ENCODE measurements at regions not wholly inside any gene's neighbourhood (a gene's known extent, or its start where the extent isn't known, plus 50 kb on each side); places are given as distances from the start of the nearest gene placed in this dataset.

- DNase-seq = no peak
Observed at GRCh38 chr6:134117409-134117808, 65.0 kb upstream of the SLC2A12 start.

- no peak for DNase-seq
Observed at GRCh38 chr6:134115715-134116074, 63.3 kb upstream of the SLC2A12 start.

- DNase-seq = no peak
Observed at GRCh38 chr6:134114918-134115714, 62.7 kb upstream of the SLC2A12 start.

- no peak for DNase-seq
Observed at GRCh38 chr6:134114489-134114888, 62.1 kb upstream of the SLC2A12 start.

GRCh38 chr6:134111726-134112125, 59.3 kb upstream of the SLC2A12 start:
- no peak for DNase-seq

- peak; percentile 71 for DNase-seq
Observed at GRCh38 chr6:134111062-134111677, 58.7 kb upstream of the SLC2A12 start.

- DNase-seq = no peak
Observed at GRCh38 chr6:134106702-134107101, 54.3 kb upstream of the SLC2A12 start.

GRCh38 chr6:134105940-134106339, 53.5 kb upstream of the SLC2A12 start:
- no peak for DNase-seq

GRCh38 chr6:134103006-134103405, 50.6 kb upstream of the SLC2A12 start:
- DNase-seq = no peak
